Kidney (tissue), 13 donors: ENCODE measurements at regions not wholly inside any gene's neighbourhood (a gene's known extent, or its start where the extent isn't known, plus 50 kb on each side); places are given as distances from the start of the nearest gene placed in this dataset.

ENCODE experiments used
- DNase-seq, 5 donors: peaks; one replicate each; pipeline ENCODE4 v3.0.0-alpha.2; 2013 to 2020
- FAIRE-seq: peaks from 2 replicates; lab custom pipeline; 2012; peaks lifted over from hg19 to GRCh38; lab: Jason Lieb, UNC
- H3K27ac ChIP-seq, 2 donors: one replicate each; pipeline ENCODE4 v1.7.0; 2013; ENCODE audit warnings: low read depth in 2 of 2, low read length in 2 of 2, inconsistent platforms in 1 of 2
- H3K27me3 ChIP-seq: one replicate; pipeline ENCODE4 v1.7.1; 2013; ENCODE audit warnings: low read length, inconsistent platforms; ENCODE audit not compliant: control insufficient read depth, insufficient read depth
- H3K36me3 ChIP-seq, 3 donors: one replicate each; pipeline versions ENCODE4 v1.7.0 to v1.7.1; 2013; ENCODE audit warnings: low read length in 3 of 3, control low read depth in 1 of 3, inconsistent platforms in 1 of 3; ENCODE audit not compliant: insufficient read depth in 3 of 3, control insufficient read depth in 2 of 3
- H3K4me1 ChIP-seq, 3 donors: one replicate each; pipeline versions ENCODE4 v1.7.0 to v1.7.1; 2013; ENCODE audit warnings: low read length in 3 of 3, inconsistent platforms in 1 of 3, low read depth in 1 of 3; ENCODE audit not compliant: control insufficient read depth in 2 of 3, insufficient read depth in 2 of 3
- H3K4me3 ChIP-seq, 3 donors: one replicate each; pipeline versions ENCODE4 v1.7.0 to v1.8.1; 2013; ENCODE audit warnings: low read length in 3 of 3, control low read depth in 1 of 3, inconsistent platforms in 1 of 3
- H3K9ac ChIP-seq, 3 donors: one replicate each; pipeline versions ENCODE4 v1.7.0 to v1.7.1; 2013; ENCODE audit warnings: low read length in 3 of 3, control low read depth in 1 of 3, inconsistent platforms in 1 of 3
- H3K9me3 ChIP-seq, 3 donors: one replicate each; pipeline versions ENCODE4 v1.7.0 to v1.7.1; 2013; ENCODE audit warnings: low read length in 3 of 3, control low read depth in 1 of 3, inconsistent platforms in 1 of 3; ENCODE audit not compliant: control insufficient read depth in 2 of 3, insufficient read depth in 1 of 3
- CTCF ChIP-seq: IDR thresholded peaks from 3 replicates; pipeline ENCODE4 v1.5.1; 2012; ENCODE audit warnings: mild to moderate bottlenecking, moderate library complexity, borderline replicate concordance; ENCODE audit not compliant: insufficient read depth; ENCODE audit errors: extremely low read depth
- intact Hi-C: fragments of 100-400 bp; cut with DNase I; formaldehyde crosslinking; loops from one replicate; pipeline ENCODE4 v1.11.1; 2022
- donor health status: control.
- donor health status: control.
- donor health status: control.
- donor health status: control.
- donor health status: control.
- donor health status: DM: yes; HTN: yes; CAD: no.
- donor health status: Normal renal cell carcinoma (clear cell type).

DNA sequence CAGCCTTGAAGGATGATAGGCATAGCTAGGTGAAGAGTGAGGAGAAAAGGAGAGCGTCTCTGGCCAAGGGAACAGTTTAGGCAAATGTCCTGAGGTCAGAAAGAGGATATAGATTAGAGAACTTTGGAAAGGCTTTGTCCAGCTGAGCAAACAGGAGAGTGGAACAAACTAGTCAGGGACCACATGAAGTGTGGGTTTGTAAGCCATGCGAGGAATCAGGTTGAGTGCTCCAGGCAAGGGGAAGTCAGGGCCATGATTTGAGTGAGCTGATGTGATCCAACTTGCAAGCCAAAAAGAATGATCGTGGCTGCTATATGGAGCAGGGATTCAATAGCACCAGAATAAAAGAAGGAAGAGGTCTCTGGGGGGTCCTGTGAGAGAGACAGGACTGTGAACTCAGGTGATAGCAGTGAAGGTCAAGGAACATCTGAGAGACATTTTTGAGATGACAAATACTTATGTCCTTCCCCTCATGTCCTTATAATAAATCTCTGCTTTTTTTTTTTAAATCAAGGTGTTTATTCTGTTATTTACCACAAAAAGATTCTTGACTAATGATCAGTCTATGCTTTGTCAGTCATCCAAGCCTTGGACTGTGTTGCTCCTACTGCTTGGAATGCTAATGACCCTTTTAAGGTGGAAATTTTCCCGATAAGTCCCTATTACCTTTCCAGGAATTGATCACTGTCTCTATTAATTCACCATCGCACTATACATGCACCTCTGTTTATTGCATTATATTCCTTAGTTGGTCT, 472.6 kb downstream of the TXNL1 start:
- Histone ChIP-seq H3K27ac (no peak overlapping the region), H3K36me3 (no peaks in the 10 kb centered on the region), H3K27me3 (no peaks in the 10 kb centered on the region), H3K4me1 (peaks cover 0 to 3% (median 0%) of the 10 kb centered on the region in 3 donors), H3K4me3 (no peak overlapping the region), H3K9ac (no peak overlapping the region), H3K9me3 (no peaks in the 10 kb centered on the region)
- FAIRE-seq (no peak), DNase-seq (no peak)
- intact Hi-C loops = no loop called here
- TF ChIP-seq CTCF = no peak

DNA sequence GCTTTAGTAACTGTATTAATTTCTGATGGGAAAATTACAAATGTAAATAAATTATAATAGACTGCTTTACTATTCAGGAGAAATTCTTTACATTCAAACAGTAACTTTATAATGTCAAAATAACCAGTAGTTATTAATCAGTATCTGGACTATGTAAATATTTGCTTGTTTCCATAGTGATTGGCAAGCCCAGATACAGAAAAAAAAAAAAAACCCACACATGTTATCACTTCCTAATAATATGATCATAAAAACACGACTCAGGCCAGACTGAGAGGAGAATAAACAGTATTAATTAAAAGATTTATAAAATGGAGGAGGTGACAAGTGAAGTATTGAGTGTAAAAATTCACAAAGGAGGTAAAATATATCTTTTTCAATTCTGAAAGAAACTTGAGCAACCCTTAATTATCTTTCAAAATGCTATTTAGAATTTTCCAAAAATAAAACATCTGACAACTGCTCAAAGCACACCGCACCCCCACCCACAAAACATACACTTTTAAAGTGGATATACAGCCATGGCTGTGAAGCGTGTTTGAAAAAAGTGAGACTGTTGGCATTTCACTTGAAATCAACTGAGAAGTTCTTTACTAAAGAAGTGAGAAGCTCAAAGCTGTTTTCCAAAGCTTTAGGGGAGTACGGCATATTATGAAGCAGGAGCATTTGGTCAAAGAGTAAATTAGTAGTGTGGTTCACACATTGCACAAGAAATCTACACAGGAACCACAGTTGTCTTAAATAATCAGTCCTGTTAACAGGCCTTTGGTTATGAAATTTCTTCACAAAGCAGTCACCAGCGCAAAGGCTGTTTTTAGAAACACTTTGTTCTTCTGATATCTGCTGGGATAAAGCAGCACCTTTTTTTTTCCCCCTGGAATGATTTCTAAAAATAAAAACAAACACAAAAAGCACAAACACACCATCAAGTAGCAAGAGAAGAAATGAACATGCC, 475.8 kb downstream of the TXNL1 start:
- Histone ChIP-seq H3K36me3 (no peaks in the 10 kb centered on the region), H3K4me1 (no peaks in the 10 kb centered on the region), H3K9ac (no peak overlapping the region), H3K4me3 (no peak overlapping the region), H3K27me3 (no peaks in the 10 kb centered on the region), H3K9me3 (no peaks in the 10 kb centered on the region), H3K27ac (no peak overlapping the region)
- intact Hi-C loops = no loop called here
- peak in 2 of 5 donors; percentile 30 to 74 for DNase-seq
- FAIRE-seq = no peak
- TF ChIP-seq CTCF = no peak

GRCh38 chr18:56161566-56162260, 476.7 kb downstream of the TXNL1 start:
- DNase-seq (peak in 2 of 5 donors; percentile 47 to 72), FAIRE-seq (no peak)

More at GRCh38 chr18:56161566-56162260, 476.7 kb downstream of the TXNL1 start:
- Histone ChIP-seq H3K9me3 (no peaks in the 10 kb centered on the region), H3K27ac (no peak overlapping the region), H3K4me1 (no peaks in the 10 kb centered on the region), H3K4me3 (no peak overlapping the region), H3K27me3 (no peaks in the 10 kb centered on the region), H3K36me3 (no peaks in the 10 kb centered on the region), H3K9ac (no peak overlapping the region)
- TF ChIP-seq CTCF = no peak
- intact Hi-C loops = no loop called here
